ENCODE measurements at regions not wholly inside any gene's neighbourhood (a gene's known extent, or its start where the extent isn't known, plus 50 kb on each side); places are given as distances from the start of the nearest gene placed in this dataset.

- no peak for TF ChIP-seq CTCF (IDR thresholded peaks at IDR 0.05; ENCODE audit: low read depth, low read length)
- TF ChIP-seq MAX (IDR thresholded peaks at IDR 0.05; ENCODE audit: low read depth, low read length) = no peak
- no peak for TF ChIP-seq POLR2A (IDR thresholded peaks at IDR 0.05; ENCODE audit: extremely low read depth, insufficient read length)
Measured at GRCh38 chr9:19700699-19701098, 88.1 kb downstream of the SLC24A2 start.
